Activated CD8-positive, alpha-beta T cell treated with anti-CD3 and anti-CD28 coated beads for 36 hours (primary cell): ENCODE measurements at regions not wholly inside any gene's neighbourhood (a gene's known extent, or its start where the extent isn't known, plus 50 kb on each side); places are given as distances from the start of the nearest gene placed in this dataset.

Experiments used
- ATAC-seq: fragments of 200-7000 bp; cut with Tn5 transposase; one replicate; pipeline ENCODE4 v1.10.0; 2021; ENCODE audit warnings: mild to moderate bottlenecking, moderate library complexity
- CTCF ChIA-PET: fragments of 350-600 bp; sonication (Branson Sonifier 250); formaldehyde crosslinking; loops from one replicate; lab custom pipeline; 2021; ENCODE audit warnings: antibody characterized with exemption; lab: Charles Lee
- POLR2A ChIA-PET: fragments of 350-600 bp; sonication (Branson Sonifier 250); formaldehyde crosslinking; loops from one replicate; lab custom pipeline; 2021; ENCODE audit warnings: antibody characterized with exemption; lab: Charles Lee
- DNase-seq: peaks from one replicate; pipeline ENCODE4 v3.0.0-alpha.2; 2020
- H3K27ac Mint-ChIP-seq: one replicate; pipeline ENCODE4 v1.8.0; 2021; ENCODE audit warnings: mild to moderate bottlenecking, mixed read lengths
- H3K27me3 Mint-ChIP-seq: one replicate; pipeline ENCODE4 v1.8.0; 2021; ENCODE audit warnings: mixed read lengths
- H3K36me3 Mint-ChIP-seq: one replicate; pipeline ENCODE4 v1.8.0; 2021; ENCODE audit warnings: low read depth, mixed read lengths
- H3K4me1 Mint-ChIP-seq: one replicate; pipeline ENCODE4 v1.8.0; 2021; ENCODE audit warnings: low read depth, mixed read lengths
- H3K4me3 Mint-ChIP-seq: one replicate; pipeline ENCODE4 v1.8.0; 2021; ENCODE audit warnings: mild to moderate bottlenecking, moderate library complexity, mixed read lengths
- H3K9me3 Mint-ChIP-seq: one replicate; pipeline ENCODE4 v1.8.0; 2021; ENCODE audit warnings: mixed read lengths
- CTCF ChIP-seq: fragments of 200-600 bp; IDR thresholded peaks from one replicate; pipeline ENCODE4 v1.8.0; 2022; ENCODE audit warnings: antibody characterized with exemption, mild to moderate bottlenecking
- intact Hi-C: fragments of 100-400 bp; cut with micrococcal nuclease; formaldehyde crosslinking; loops from one replicate; pipeline ENCODE4 v1.10.0; 2022

- ChIA-PET CTCF (no interaction called here), POLR2A (no interaction called here)
- H3K27ac Mint-ChIP-seq: no peak overlapping the region
Measured at GRCh38 chr15:29438703-29439055, 169.1 kb upstream of the NSMCE3 start.

GRCh38 chr15:29437888-29438702 lies 168.5 kb upstream of the NSMCE3 start:
- ChIA-PET POLR2A (no interaction called here), CTCF (no interaction called here)
- Mint-ChIP-seq H3K36me3 (no peaks in the 10 kb centered on the region), H3K4me3 (no peak overlapping the region), H3K27ac (no peak overlapping the region), H3K4me1 (no peaks in the 10 kb centered on the region), H3K9me3 (peaks cover 1% of the 10 kb centered on the region), H3K27me3 (peaks cover 6% of the 10 kb centered on the region)
- ATAC-seq (no peak), DNase-seq (no peak)
- TF ChIP-seq CTCF: no peak
- intact Hi-C loops: no loop called here

More at GRCh38 chr15:29438703-29439055, 169.1 kb upstream of the NSMCE3 start:
- no peaks in the 10 kb centered on the region for H3K36me3 Mint-ChIP-seq
- peaks cover 5% of the 10 kb centered on the region for H3K27me3 Mint-ChIP-seq
- no peak for TF ChIP-seq CTCF
- DNase-seq (no peak), ATAC-seq (no peak)
- peaks cover 1% of the 10 kb centered on the region for H3K9me3 Mint-ChIP-seq
- intact Hi-C loops: no loop called here
- no peak overlapping the region for H3K4me3 Mint-ChIP-seq
- H3K4me1 Mint-ChIP-seq: no peaks in the 10 kb centered on the region

GRCh38 chr15:29435811-29436210 lies 166.2 kb upstream of the NSMCE3 start:
- DNase-seq (no peak), ATAC-seq (no peak)
- Mint-ChIP-seq H3K27ac (no peak overlapping the region), H3K27me3 (peaks cover 5% of the 10 kb centered on the region), H3K4me3 (no peak overlapping the region), H3K4me1 (no peaks in the 10 kb centered on the region), H3K9me3 (peaks cover 1% of the 10 kb centered on the region), H3K36me3 (no peaks in the 10 kb centered on the region)
- POLR2A ChIA-PET: no interaction called here
- CTCF ChIA-PET: no interaction called here
- intact Hi-C loops: no loop called here
- TF ChIP-seq CTCF: no peak

GRCh38 chr15:29434280-29434679 lies 164.7 kb upstream of the NSMCE3 start:
- ATAC-seq (no peak), DNase-seq (no peak)
- Mint-ChIP-seq H3K36me3 (no peaks in the 10 kb centered on the region), H3K27ac (no peak overlapping the region), H3K4me3 (no peak overlapping the region), H3K27me3 (peaks cover 5% of the 10 kb centered on the region), H3K4me1 (no peaks in the 10 kb centered on the region), H3K9me3 (no peaks in the 10 kb centered on the region)
- intact Hi-C loops: no loop called here
- CTCF ChIA-PET: no interaction called here
- POLR2A ChIA-PET: no interaction called here
- TF ChIP-seq CTCF: no peak

- no peaks in the 10 kb centered on the region for H3K4me1 Mint-ChIP-seq
- intact Hi-C loops: no loop called here
- TF ChIP-seq CTCF: no peak
- H3K27me3 Mint-ChIP-seq: peaks cover 6% of the 10 kb centered on the region
- no peaks in the 10 kb centered on the region for H3K9me3 Mint-ChIP-seq
- DNase-seq (no peak), ATAC-seq (no peak)
- CTCF ChIA-PET: no interaction called here
- POLR2A ChIA-PET: no interaction called here
- H3K27ac Mint-ChIP-seq: no peak overlapping the region
- no peaks in the 10 kb centered on the region for H3K36me3 Mint-ChIP-seq
- H3K4me3 Mint-ChIP-seq: no peak overlapping the region
Measured at GRCh38 chr15:29433507-29434248, 164.1 kb upstream of the NSMCE3 start.
